HG02763 (cell line): ENCODE measurements at regions not wholly inside any gene's neighbourhood (a gene's known extent, or its start where the extent isn't known, plus 50 kb on each side); places are given as distances from the start of the nearest gene placed in this dataset.

Experiments used
- ATAC-seq: cut with Tn5 transposase; IDR thresholded peaks from one replicate; pipeline ENCODE4 v1.9.1; 2021; ENCODE audit warnings: mild to moderate bottlenecking, moderate library complexity; ENCODE audit not compliant: unreplicated experiment

GRCh38 chr16:82363026-82363816 lies 193.2 kb upstream of the MPHOSPH6 start:
- no peak for ATAC-seq

DNA sequence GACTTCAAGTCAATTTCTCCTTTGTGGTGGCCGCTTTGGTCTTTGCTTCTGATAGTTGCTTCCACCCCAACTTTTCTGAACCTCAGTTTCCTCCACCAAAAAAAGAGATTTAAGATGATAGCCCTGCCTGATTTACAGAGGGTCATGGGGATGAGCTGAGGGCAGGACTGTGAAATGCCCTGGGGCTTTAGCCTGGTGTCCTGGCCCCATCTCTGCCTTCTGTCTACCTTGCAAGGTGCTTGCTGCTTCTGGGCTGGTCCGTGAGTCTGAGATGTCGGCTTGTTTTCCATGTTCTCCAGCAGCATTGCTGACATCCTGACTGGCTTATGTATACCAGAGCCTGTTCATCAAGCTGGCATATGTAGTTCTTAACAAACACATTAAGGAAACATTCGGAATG lies 191.9 kb upstream of the MPHOSPH6 start:
- ATAC-seq: no peak

GRCh38 chr16:82360024-82360783 lies 190.2 kb upstream of the MPHOSPH6 start:
- no peak for ATAC-seq

DNA sequence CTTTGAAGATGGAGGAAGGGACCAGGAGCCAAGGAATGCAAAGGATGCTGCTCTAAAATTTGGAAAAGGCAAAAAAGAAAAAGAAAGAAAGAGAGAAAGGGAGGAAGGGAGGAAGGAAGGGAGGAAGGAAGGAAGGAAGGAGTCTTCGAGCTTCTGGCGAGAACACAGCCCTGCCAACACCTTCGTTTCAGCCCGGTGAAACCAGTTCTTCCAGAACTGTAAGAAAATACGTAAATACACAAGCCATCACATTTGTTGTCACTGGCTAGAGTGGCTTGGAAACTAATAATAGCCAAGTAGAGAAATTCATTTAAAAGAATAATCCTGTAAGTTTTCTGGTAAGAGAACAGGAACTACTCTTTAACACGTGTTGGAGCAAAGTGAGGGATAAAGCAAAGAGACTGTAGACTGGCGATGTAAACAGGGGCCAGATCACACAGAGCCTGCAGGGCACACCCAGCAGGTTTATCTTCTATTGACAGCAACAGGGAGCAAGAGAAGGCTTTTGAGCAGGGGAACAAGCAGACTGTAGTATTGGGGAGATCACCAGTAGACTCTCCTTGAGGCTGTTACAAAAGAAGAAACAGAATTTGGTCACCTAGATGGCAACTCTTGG lies 188.7 kb upstream of the MPHOSPH6 start:
- ATAC-seq: no peak

DNA sequence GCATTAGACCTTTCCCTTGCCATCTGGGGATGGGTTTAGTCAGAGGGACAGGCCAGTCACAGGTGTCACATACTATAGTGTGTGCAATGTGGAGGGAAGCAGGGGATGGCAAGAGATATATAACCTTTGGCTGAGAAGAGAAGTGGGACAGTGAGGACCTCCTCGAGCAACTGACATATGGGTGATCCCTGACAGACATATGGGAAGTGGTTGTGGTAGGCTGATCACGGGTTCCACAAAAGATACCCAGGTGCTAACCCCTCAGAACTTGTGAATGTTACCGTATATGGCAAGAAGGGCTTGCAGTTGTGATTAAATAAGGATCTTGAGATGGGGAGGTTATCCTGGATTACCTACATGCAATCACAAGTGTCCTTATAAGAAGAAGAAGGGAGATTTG lies 188.1 kb upstream of the MPHOSPH6 start:
- ATAC-seq: no peak

- no peak for ATAC-seq
These were observed 187.2 kb upstream of the MPHOSPH6 start for GRCh38 chr16:82357237-82357636.

GRCh38 chr16:82350560-82350959 lies 180.5 kb upstream of the MPHOSPH6 start:
- no peak for ATAC-seq

DNA sequence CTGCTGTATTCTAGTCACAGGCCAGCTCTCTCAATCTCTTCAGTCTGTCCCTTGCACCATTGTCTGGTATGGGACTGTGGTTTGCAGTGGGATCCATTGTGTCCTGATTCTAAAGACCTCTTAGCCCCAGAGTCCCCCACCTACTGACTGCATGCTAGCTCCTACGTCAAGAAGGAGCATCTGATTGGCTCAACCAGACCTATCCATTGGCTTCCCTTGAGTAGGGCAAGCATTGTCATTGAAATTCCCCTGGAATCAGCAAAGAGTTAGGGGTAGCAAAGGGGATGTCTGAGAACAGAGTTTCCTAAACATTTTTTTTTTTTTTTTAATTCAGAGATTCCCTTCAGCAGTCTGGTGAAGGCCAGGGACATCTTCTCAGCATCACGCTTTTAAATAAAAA lies 175.3 kb upstream of the MPHOSPH6 start:
- no peak for ATAC-seq

GRCh38 chr16:82344157-82344556 lies 174.1 kb upstream of the MPHOSPH6 start:
- no peak for ATAC-seq

- no peak for ATAC-seq
These were observed 171.2 kb upstream of the MPHOSPH6 start for GRCh38 chr16:82341146-82341669.

- ATAC-seq: no peak
These were observed 170.5 kb upstream of the MPHOSPH6 start for GRCh38 chr16:82340531-82340930.

DNA sequence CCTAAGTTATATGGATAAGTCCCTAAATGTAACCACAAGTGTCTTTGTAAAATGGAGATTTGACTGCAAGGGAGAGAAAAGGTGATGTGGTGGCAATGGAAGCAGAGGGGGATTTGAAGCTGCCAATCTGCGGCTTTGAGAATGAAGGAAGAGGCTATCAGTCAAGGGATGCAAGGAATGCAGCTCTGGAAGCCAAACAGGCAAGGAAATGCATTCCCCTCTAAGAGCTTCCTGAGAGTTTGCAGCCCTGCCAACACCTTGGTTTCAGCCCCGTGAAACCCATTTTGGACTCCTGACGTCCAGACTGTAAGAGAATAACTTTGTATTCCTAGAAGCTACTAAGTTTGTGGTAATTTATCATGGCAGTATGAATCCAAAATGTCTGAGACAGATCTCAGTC lies 167.3 kb upstream of the MPHOSPH6 start:
- ATAC-seq: no peak

DNA sequence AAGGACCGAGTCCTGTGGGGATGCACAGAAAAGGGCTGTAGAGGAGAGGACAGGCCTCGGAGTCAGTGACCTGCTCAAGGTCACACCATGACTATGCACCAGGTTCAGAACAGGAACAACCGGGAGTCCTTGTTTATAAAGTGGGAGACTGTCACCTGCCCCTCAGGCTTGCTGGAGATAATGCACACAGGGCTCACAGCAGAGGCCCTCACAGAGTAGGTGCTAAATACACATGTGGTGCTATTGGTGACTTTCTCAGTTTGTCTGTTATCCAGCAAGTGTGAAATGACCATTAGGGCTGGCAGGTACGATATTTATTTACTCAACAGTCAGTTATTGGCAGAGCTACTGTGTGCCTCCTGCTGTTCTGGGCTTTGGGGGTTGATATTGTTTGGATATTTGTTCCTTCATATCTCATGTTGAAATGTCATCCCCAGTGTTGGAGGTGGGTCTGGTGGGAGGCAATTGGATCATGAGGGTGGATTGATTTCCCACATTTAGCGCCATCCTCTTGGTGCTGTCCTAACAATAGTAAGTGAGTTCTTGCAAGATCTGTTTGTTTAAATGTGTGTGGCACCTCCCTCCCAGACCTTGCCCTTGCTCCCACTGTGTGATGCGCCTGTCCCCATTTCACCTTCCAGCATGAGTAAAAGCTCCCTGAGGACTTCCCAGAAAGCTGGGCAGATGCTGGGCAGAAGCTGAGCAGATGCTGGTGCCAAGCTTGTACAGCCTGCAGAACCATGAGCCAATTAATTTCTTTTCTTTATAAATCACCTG lies 162.1 kb upstream of the MPHOSPH6 start:
- no peak for ATAC-seq

GRCh38 chr16:82331397-82331796 lies 161.4 kb upstream of the MPHOSPH6 start:
- ATAC-seq: no peak

GRCh38 chr16:82329504-82330192 lies 159.6 kb upstream of the MPHOSPH6 start:
- no peak for ATAC-seq

DNA sequence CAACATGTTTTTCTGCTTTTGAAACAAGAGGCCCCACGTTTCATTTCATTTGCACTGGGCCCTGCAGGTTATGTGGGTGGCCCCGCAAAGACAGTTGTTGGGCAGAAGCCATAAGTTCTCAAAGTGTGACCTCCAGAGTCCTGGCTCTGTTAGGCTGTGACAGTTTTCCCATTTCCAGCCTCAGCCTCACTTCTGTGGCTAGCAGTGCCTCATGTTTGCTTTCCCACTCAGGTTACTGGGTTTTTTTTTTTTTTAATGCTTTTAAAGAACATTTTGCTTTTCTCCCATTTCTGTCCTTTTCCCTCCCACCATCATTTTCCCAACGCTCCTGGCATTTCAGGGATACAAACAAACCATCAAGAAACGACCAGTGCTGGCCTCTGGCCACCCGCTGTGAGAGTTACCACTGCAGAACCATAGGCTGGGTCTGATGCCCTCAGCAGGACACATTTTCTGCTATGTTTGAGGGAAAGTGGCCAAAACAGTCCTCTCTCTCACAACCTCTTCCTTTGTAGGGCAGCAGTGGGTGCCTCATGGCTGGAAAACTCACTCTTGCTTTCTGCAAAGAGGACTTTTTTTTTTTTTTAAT lies 159.0 kb upstream of the MPHOSPH6 start:
- ATAC-seq: no peak

GRCh38 chr16:82323171-82323570 lies 153.1 kb upstream of the MPHOSPH6 start:
- ATAC-seq: no peak

- ATAC-seq: no peak
These were observed 152.2 kb upstream of the MPHOSPH6 start for GRCh38 chr16:82322177-82322576.

DNA sequence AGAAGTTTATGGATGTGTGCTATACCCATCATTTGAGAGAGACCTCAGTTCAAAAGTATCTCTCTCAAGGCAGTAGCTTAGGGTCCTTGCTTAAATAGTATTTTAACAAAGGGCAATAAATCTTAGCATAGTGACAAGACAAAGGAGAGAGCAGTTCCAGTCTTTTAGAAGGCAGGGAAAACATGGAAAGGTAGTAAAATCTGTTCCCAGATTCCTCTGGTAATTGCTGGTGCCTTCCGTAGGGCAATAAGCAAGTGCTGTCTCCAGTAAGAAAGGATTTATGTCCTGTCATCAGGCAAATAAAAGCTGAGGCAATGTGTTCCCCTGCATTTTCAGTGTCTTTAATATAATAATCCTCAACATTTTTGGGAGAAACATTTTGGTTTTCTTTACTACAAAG lies 149.0 kb upstream of the MPHOSPH6 start:
- ATAC-seq: no peak
